Sigmoid colon (tissue), 4 donors: ENCODE measurements at regions not wholly inside any gene's neighbourhood (a gene's known extent, or its start where the extent isn't known, plus 50 kb on each side); places are given as distances from the start of the nearest gene placed in this dataset.

ENCODE experiments used
- CTCF ChIP-seq, 4 experiments: fragments of 450-650 bp in 3 of 4; fragments of 200-600 bp in 1 of 4; IDR thresholded peaks; one replicate each; pipeline ENCODE4 v1.5.1; 2016 to 2019; ENCODE audit warnings: antibody characterized with exemption in 4 of 4, mild to moderate bottlenecking in 3 of 4, moderate library complexity in 2 of 4
- EP300 ChIP-seq, 4 donors: sonication (generic); formaldehyde crosslinking; IDR thresholded peaks; one replicate each; pipeline ENCODE4 v1.6.1; 2017; ENCODE audit warnings: antibody characterized with exemption in 4 of 4
- POLR2A ChIP-seq, 2 donors: fragments of 450-650 bp; IDR thresholded peaks; one replicate each; pipeline ENCODE4 v1.6.1; 2016; ENCODE audit warnings: antibody characterized with exemption in 2 of 2, mild to moderate bottlenecking in 2 of 2, moderate library complexity in 2 of 2
- POLR2AphosphoS5 ChIP-seq, 4 donors: sonication (generic); formaldehyde crosslinking; IDR thresholded peaks; one replicate each; pipeline ENCODE4 v1.6.1; 2017; ENCODE audit warnings: antibody characterized with exemption in 4 of 4

GRCh38 chr1:106637566-106637965 lies 418.9 kb upstream of the PRMT6 start:
- no peak for TF ChIP-seq CTCF (IDR thresholded peaks at IDR 0.05)
- TF ChIP-seq POLR2A (IDR thresholded peaks at IDR 0.05): no peak
- no peak for TF ChIP-seq POLR2AphosphoS5 (IDR thresholded peaks at IDR 0.05)
- TF ChIP-seq EP300 (IDR thresholded peaks at IDR 0.05): no peak
